HG03442 (cell line): ENCODE measurements at regions not wholly inside any gene's neighbourhood (a gene's known extent, or its start where the extent isn't known, plus 50 kb on each side); places are given as distances from the start of the nearest gene placed in this dataset.
A peak's percentile ranks its signal among the peaks of the same experiment; 100 is the strongest.
"Not testable (repeated sequence)": the region's sequence is repeated elsewhere in the genome, so short reads cannot be mapped to it uniquely, and the experiment has no call there.

Experiments used
- ATAC-seq: cut with Tn5 transposase; IDR thresholded peaks from one replicate; pipeline ENCODE4 v1.9.1; 2021; ENCODE audit warnings: mild to moderate bottlenecking, moderate library complexity; ENCODE audit not compliant: unreplicated experiment

- ATAC-seq = no peak
These were observed 109.8 kb upstream of the TMEM170B start for GRCh38 chr6:11427723-11428245.

- no peak for ATAC-seq
These were observed 110.3 kb upstream of the TMEM170B start for GRCh38 chr6:11427091-11427722.

GRCh38 chr6:11426571-11426970 lies 111.0 kb upstream of the TMEM170B start:
- no peak for ATAC-seq

GRCh38 chr6:11425876-11426275 lies 111.7 kb upstream of the TMEM170B start:
- ATAC-seq = no peak

- ATAC-seq = no peak
These were observed 112.1 kb upstream of the TMEM170B start for GRCh38 chr6:11425431-11425871.

- no peak for ATAC-seq
These were observed 113.0 kb upstream of the TMEM170B start for GRCh38 chr6:11424395-11425034.

- ATAC-seq = no peak
These were observed 113.9 kb upstream of the TMEM170B start for GRCh38 chr6:11423667-11424066.

GRCh38 chr6:11423072-11423471 lies 114.5 kb upstream of the TMEM170B start:
- ATAC-seq = no peak

GRCh38 chr6:11419763-11420453 lies 117.6 kb upstream of the TMEM170B start:
- no peak for ATAC-seq

- ATAC-seq = no peak
These were observed 119.2 kb upstream of the TMEM170B start for GRCh38 chr6:11418290-11418905.

- ATAC-seq = no peak
These were observed 120.5 kb upstream of the TMEM170B start for GRCh38 chr6:11416936-11417576.

- ATAC-seq = not testable (repeated sequence)
These were observed 121.2 kb upstream of the TMEM170B start for GRCh38 chr6:11416099-11416935.

GRCh38 chr6:11415557-11415956 lies 122.0 kb upstream of the TMEM170B start:
- no peak for ATAC-seq

GRCh38 chr6:11414176-11414963 lies 123.2 kb upstream of the TMEM170B start:
- ATAC-seq = peak; percentile 39

- no peak for ATAC-seq
These were observed 123.8 kb upstream of the TMEM170B start for GRCh38 chr6:11413728-11414127.

GRCh38 chr6:11413117-11413687 lies 124.3 kb upstream of the TMEM170B start:
- no peak for ATAC-seq

- ATAC-seq = no peak
These were observed 124.9 kb upstream of the TMEM170B start for GRCh38 chr6:11412616-11413015.

- no peak for ATAC-seq
These were observed 125.5 kb upstream of the TMEM170B start for GRCh38 chr6:11412011-11412424.

GRCh38 chr6:11411593-11411992 lies 126.0 kb upstream of the TMEM170B start:
- no peak for ATAC-seq
